PC-3 (cell line): ENCODE measurements at regions not wholly inside any gene's neighbourhood (a gene's known extent, or its start where the extent isn't known, plus 50 kb on each side); places are given as distances from the start of the nearest gene placed in this dataset.

Experiments
- ATAC-seq: fragments of 200-7000 bp; cut with Tn5 transposase; 2 replicates; pipeline ENCODE4 v1.9.1; 2020; ENCODE audit warnings: mild to moderate bottlenecking, moderate library complexity
- BruUV-seq: library from RNA; stranded (reverse); fragments of 400-500 nt; replicated peaks from 2 replicates; lab custom pipeline; 2021; lab: Mats Ljungman, UMichigan
- CTCF ChIA-PET: fragments of 300-600 bp; sonication (Branson Sonifier 250); formaldehyde crosslinking; loops from one replicate; lab custom pipeline; 2022; ENCODE audit warnings: antibody characterized with exemption; lab: Charles Lee
- POLR2A ChIA-PET: fragments of 300-600 bp; sonication (Branson Sonifier 250); formaldehyde crosslinking; loops from one replicate; lab custom pipeline; 2022; ENCODE audit warnings: antibody characterized with exemption; ENCODE audit not compliant: unreplicated experiment; lab: Charles Lee
- DNase-seq: peaks from one replicate; pipeline ENCODE4 v3.0.0-alpha.2; 2015
- H2AFZ ChIP-seq: fragments of 300-600 bp; sonication (generic); 2 replicates; pipeline ENCODE4 v1.6.0; 2016; ENCODE audit warnings: antibody characterized with exemption, low read length
- H3F3A ChIP-seq: fragments of 300-600 bp; sonication (generic); one replicate; pipeline ENCODE4 v1.6.0; 2017; ENCODE audit warnings: antibody characterized with exemption, low read length, control low read depth, mild to moderate bottlenecking; ENCODE audit not compliant: unreplicated experiment
- H3K27ac ChIP-seq: fragments of 300-600 bp; sonication (generic); 2 replicates; pipeline ENCODE4 v1.5.1; 2016; ENCODE audit warnings: mild to moderate bottlenecking, low read length
- H3K27me3 ChIP-seq: fragments of 300-600 bp; sonication (generic); 2 replicates; pipeline ENCODE4 v1.6.1; 2016; ENCODE audit warnings: low read length, mixed read lengths
- H3K36me3 ChIP-seq: fragments of 300-600 bp; sonication (generic); 2 replicates; pipeline ENCODE4 v1.6.1; 2016; ENCODE audit warnings: low read depth, mixed run types, low read length, mixed read lengths
- H3K4me1 ChIP-seq: fragments of 300-600 bp; sonication (generic); 2 replicates; pipeline ENCODE4 v1.5.1; 2016; ENCODE audit warnings: low read length; ENCODE audit not compliant: insufficient read depth
- H3K4me2 ChIP-seq: fragments of 300-600 bp; sonication (generic); 2 replicates; pipeline ENCODE4 v1.6.0; 2016; ENCODE audit warnings: low read length
- H3K4me3 ChIP-seq: fragments of 300-600 bp; sonication (generic); 2 replicates; pipeline ENCODE4 v1.5.1; 2016; ENCODE audit warnings: mild to moderate bottlenecking, low read length, mixed read lengths
- H3K79me2 ChIP-seq: fragments of 300-600 bp; sonication (generic); 2 replicates; pipeline ENCODE4 v1.6.1; 2017; ENCODE audit warnings: low read length, mixed read lengths
- H3K9ac ChIP-seq: fragments of 300-600 bp; sonication (generic); 2 replicates; pipeline ENCODE4 v1.6.0; 2016; ENCODE audit warnings: mild to moderate bottlenecking, low read length
- H3K9me2 ChIP-seq: fragments of 300-600 bp; sonication (generic); replicated peaks from 2 replicates; pipeline ENCODE4 v1.6.1; 2016; ENCODE audit warnings: mixed run types, low read length, mixed read lengths
- H3K9me3 ChIP-seq: fragments of 300-600 bp; sonication (generic); 2 replicates; pipeline ENCODE4 v1.6.1; 2016; ENCODE audit warnings: low read length, mixed read lengths
- H4K20me1 ChIP-seq: fragments of 300-600 bp; sonication (generic); 2 replicates; pipeline ENCODE4 v1.6.1; 2016; ENCODE audit warnings: low read length, mixed read lengths
- EZH2 ChIP-seq: fragments of 300-600 bp; sonication (generic); IDR thresholded peaks from one replicate; pipeline ENCODE4 v1.6.1; 2017; ENCODE audit warnings: antibody characterized with exemption, mild to moderate bottlenecking, low read length; ENCODE audit not compliant: unreplicated experiment
- EZH2phosphoT487 ChIP-seq: fragments of 300-600 bp; sonication (generic); IDR thresholded peaks from 2 replicates; pipeline ENCODE4 v1.6.1; 2018; ENCODE audit warnings: mild to moderate bottlenecking, antibody characterized with exemption, low read length, borderline replicate concordance
- intact Hi-C: fragments of 100-400 bp; cut with micrococcal nuclease; formaldehyde crosslinking; loops from 2 replicates; pipeline ENCODE4 v1.9.0; 2023
- TF ChIP-seq, protein P1 (sequence below): fragments of 300-600 bp; sonication (generic); conservative IDR thresholded peaks from 2 replicates; pipeline ENCODE4 v1.5.1; 2017; ENCODE audit warnings: antibody characterized with exemption, low read depth, mild to moderate bottlenecking, low read length

DNA sequence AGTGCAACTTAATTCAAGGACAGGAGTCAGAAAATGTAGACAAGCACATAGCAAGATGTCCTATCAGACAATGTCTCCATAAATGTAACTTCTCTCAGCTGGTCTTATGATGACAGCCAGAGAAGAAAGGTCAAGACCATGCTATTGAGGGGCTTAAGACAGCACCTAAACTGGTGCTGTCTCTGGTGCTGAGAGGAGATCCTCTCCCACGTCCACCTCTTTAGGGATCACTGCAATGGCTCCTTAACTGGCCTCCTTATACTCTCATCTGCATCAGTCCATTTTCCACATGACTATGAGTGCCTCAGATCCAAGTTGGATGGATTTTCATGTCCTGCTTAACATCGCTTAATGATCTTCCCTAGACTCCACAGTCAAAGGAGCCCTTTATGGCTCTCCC, 210.6 kb downstream of the ARL4A start:
- H3K79me2 ChIP-seq: no peaks in the 10 kb centered on the region
- no peak for TF ChIP-seq EZH2phosphoT487
- TF ChIP-seq, protein P1, sequence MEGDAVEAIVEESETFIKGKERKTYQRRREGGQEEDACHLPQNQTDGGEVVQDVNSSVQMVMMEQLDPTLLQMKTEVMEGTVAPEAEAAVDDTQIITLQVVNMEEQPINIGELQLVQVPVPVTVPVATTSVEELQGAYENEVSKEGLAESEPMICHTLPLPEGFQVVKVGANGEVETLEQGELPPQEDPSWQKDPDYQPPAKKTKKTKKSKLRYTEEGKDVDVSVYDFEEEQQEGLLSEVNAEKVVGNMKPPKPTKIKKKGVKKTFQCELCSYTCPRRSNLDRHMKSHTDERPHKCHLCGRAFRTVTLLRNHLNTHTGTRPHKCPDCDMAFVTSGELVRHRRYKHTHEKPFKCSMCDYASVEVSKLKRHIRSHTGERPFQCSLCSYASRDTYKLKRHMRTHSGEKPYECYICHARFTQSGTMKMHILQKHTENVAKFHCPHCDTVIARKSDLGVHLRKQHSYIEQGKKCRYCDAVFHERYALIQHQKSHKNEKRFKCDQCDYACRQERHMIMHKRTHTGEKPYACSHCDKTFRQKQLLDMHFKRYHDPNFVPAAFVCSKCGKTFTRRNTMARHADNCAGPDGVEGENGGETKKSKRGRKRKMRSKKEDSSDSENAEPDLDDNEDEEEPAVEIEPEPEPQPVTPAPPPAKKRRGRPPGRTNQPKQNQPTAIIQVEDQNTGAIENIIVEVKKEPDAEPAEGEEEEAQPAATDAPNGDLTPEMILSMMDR: no peak
- TF ChIP-seq EZH2: no peak
- ATAC-seq (no peak), DNase-seq (no peak)
- H3K4me1 ChIP-seq: no peaks in the 10 kb centered on the region
- BruUV-seq: no TSS peak
- H3K9me3 ChIP-seq: no peaks in the 10 kb centered on the region
- no peaks in the 10 kb centered on the region for H3K36me3 ChIP-seq
- intact Hi-C loops: no loop called here
- H3K9ac ChIP-seq: no peak overlapping the region
- no peaks in the 10 kb centered on the region for H3F3A ChIP-seq
- no peaks in the 10 kb centered on the region for H3K9me2 ChIP-seq
- no peak overlapping the region for H3K4me2 ChIP-seq
- no peaks in the 10 kb centered on the region for H4K20me1 ChIP-seq
- ChIA-PET POLR2A (no interaction called here), CTCF (no interaction called here)
- H3K27me3 ChIP-seq: no peaks in the 10 kb centered on the region
- H2AFZ ChIP-seq: no peak overlapping the region
- no peak overlapping the region for H3K4me3 ChIP-seq
- no peak overlapping the region for H3K27ac ChIP-seq

DNA sequence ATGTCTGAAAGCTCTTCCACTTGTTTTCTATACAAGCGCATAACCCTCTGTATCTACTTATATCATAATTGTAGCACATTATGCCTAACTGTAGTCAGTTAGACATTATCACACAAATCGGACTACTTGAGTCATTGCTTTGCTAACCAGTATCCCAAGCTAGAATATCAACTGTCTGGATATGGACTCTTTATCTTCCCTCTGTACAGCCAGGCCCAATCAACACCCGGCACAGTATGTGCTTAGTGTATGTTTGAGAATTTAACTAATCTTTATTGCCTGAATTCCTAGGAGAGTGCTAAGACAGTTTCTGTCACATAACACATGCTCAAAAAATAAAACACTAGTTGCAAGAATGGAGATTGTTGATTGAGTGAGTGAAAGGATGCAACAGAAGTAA, 211.2 kb downstream of the ARL4A start:
- no peak for DNase-seq
- no TSS peak for BruUV-seq
- no peak overlapping the region for H3K27ac ChIP-seq
- no peaks in the 10 kb centered on the region for H3K79me2 ChIP-seq
- no peak overlapping the region for H3K4me3 ChIP-seq
- no peaks in the 10 kb centered on the region for H3K36me3 ChIP-seq
- H3K9me3 ChIP-seq: no peaks in the 10 kb centered on the region
- no peaks in the 10 kb centered on the region for H3K27me3 ChIP-seq
- H3F3A ChIP-seq: no peaks in the 10 kb centered on the region
- POLR2A ChIA-PET: no interaction called here
- intact Hi-C loops: no loop called here
- H3K9ac ChIP-seq: no peak overlapping the region
- CTCF ChIA-PET: no interaction called here
- H2AFZ ChIP-seq: no peak overlapping the region
- no peak for ATAC-seq
- H3K9me2 ChIP-seq: no peaks in the 10 kb centered on the region
- no peaks in the 10 kb centered on the region for H3K4me1 ChIP-seq
- H3K4me2 ChIP-seq: no peak overlapping the region
- no peaks in the 10 kb centered on the region for H4K20me1 ChIP-seq
- TF ChIP-seq EZH2 (no peak), EZH2phosphoT487 (no peak)
- TF ChIP-seq, protein P1: no peak

DNA sequence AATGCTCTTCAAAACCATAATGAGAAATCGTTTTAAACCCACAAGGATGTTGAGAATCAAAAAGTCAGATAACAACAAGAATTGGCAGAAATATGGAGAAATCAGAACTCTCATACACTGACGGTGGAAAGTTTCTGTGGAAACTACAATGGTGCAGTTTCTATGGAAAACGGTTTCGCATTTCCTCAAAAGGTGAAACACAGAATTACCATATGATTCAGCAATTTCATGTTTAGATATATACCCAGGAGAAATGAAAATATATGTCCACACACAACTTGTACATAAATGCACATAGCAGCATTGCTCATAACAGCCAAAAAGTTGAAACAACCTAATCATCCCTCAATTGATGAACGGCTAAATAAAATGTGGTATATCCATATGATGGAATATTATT, 218.2 kb downstream of the ARL4A start:
- Histone ChIP-seq H2AFZ (no peak overlapping the region), H3K36me3 (no peaks in the 10 kb centered on the region), H3K4me3 (no peak overlapping the region), H3K9me2 (no peaks in the 10 kb centered on the region), H3K79me2 (no peaks in the 10 kb centered on the region), H3K27me3 (no peaks in the 10 kb centered on the region), H3K9me3 (no peaks in the 10 kb centered on the region), H3F3A (no peaks in the 10 kb centered on the region), H3K4me1 (no peaks in the 10 kb centered on the region), H3K4me2 (no peak overlapping the region), H3K9ac (no peak overlapping the region), H4K20me1 (no peaks in the 10 kb centered on the region), H3K27ac (no peak overlapping the region)
- ChIA-PET CTCF (no interaction called here), POLR2A (no interaction called here)
- intact Hi-C loops: no loop called here
- BruUV-seq: no TSS peak
- TF ChIP-seq EZH2phosphoT487 (no peak), EZH2 (no peak)
- TF ChIP-seq, protein P1: no peak
- ATAC-seq: no peak
- no peak for DNase-seq
